Ectodermal cell (in vitro differentiated cells): ENCODE measurements at regions not wholly inside any gene's neighbourhood (a gene's known extent, or its start where the extent isn't known, plus 50 kb on each side); places are given as distances from the start of the nearest gene placed in this dataset.
A peak's percentile ranks its signal among the peaks of the same experiment; 100 is the strongest.

Experiments
- H3K27ac ChIP-seq: 2 replicates; pipeline ENCODE4 v1.7.0; 2013; ENCODE audit warnings: mild to moderate bottlenecking, low read depth, low read length; ENCODE audit not compliant: insufficient read depth, poor library complexity, severe bottlenecking
- H3K27me3 ChIP-seq: 2 replicates; pipeline ENCODE4 v1.7.0; 2013; ENCODE audit warnings: mild to moderate bottlenecking, low read length; ENCODE audit not compliant: insufficient read depth, control insufficient read depth, poor library complexity, severe bottlenecking
- H3K36me3 ChIP-seq: one replicate; pipeline ENCODE4 v1.7.0; 2013; ENCODE audit warnings: low read length; ENCODE audit not compliant: control insufficient read depth, insufficient read depth
- H3K4me1 ChIP-seq: one replicate; pipeline ENCODE4 v1.7.0; 2013; ENCODE audit warnings: low read length; ENCODE audit not compliant: control insufficient read depth, insufficient read depth
- H3K4me3 ChIP-seq: 2 replicates; pipeline ENCODE4 v1.7.0; 2013; ENCODE audit warnings: low read depth, low read length, control low read depth; ENCODE audit not compliant: insufficient read depth
- H3K9me3 ChIP-seq: 2 replicates; pipeline ENCODE4 v1.7.0; 2013; ENCODE audit warnings: mild to moderate bottlenecking, low read length, moderate library complexity; ENCODE audit not compliant: control insufficient read depth
- WGBS, 2 experiments: methylation state at CpG; one replicate each; pipeline ENCODE4 v1.1.7; 2013; ENCODE audit warnings: missing lambda C conversion rate in 2 of 2; 5-methylcytosine and 5-hydroxymethylcytosine counted together

DNA sequence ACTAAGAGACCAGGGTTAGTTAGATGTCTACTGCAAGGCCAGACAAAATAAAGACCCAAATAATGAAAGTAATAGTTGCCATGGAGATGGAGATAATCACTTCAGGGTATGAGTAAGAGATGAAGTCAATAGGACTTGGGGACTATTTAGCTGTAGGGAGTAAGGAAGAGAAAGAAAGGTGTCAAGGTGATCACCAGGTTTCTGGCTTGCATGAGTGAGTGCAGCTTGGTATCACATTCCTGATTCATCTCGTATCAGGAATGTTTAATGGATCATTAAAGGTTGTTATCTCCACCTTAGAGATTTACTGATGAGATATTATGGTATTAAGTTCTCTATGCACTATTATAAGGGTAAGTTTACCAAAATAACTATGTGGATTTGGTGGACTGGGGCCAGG lies 357.4 kb upstream of the ATP11B start:
- Histone ChIP-seq H3K4me3 (no peak overlapping the region), H3K4me1 (no peaks in the 10 kb centered on the region), H3K9me3 (no peaks in the 10 kb centered on the region), H3K27me3 (no peaks in the 10 kb centered on the region), H3K27ac (no peak overlapping the region), H3K36me3 (no peaks in the 10 kb centered on the region)
- 85 to 90% methylated on average over 1 of the region's 1 CpG for WGBS, 2 experiments

DNA sequence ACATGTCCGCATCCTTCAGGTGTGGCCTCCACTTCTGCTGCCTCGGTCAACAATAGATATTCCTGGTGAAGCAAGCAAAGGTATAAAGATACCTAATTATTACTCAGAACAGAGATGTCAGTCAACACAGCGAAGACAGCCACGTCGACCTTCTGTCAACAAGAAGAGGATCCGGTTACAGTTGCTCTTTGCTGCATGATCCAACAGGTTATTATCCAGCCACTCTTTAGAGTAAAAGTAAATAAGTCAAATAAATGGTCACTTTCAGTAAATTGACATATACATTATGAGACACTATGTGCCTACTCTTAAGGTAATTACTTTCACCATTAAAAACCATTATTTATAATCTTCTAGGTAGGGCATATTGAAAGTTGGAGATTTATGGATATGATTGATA lies 356.8 kb upstream of the ATP11B start:
- Histone ChIP-seq H3K36me3 (no peaks in the 10 kb centered on the region), H3K27ac (no peak overlapping the region), H3K27me3 (no peaks in the 10 kb centered on the region), H3K4me3 (no peak overlapping the region), H3K4me1 (no peaks in the 10 kb centered on the region), H3K9me3 (no peaks in the 10 kb centered on the region)
- WGBS, 2 experiments: 81 to 82% methylated on average over 6 of the region's 6 CpGs

DNA sequence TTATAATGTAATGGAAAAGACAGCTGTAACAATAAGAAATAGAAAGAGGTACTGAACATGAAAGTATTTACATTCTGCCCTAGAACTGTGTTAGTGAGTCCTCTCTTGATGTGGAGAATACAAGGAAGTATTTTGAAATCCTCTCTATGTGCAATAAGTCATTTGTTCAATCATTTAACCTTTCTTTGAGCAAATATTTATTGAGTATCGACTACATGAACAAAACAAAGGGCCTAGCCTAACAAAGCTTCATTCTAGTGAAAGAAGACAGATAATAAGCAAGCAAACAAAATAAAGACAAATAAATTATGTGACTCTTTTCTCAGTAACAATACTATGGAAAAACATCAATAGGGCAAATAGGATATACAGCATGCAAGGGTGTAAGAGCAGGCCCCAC lies 354.9 kb upstream of the ATP11B start:
- no peak overlapping the region for H3K4me3 ChIP-seq
- no peak overlapping the region for H3K27ac ChIP-seq
- H3K27me3 ChIP-seq: no peaks in the 10 kb centered on the region
- WGBS, 2 experiments: 92 to 100% methylated on average over 1 of the region's 1 CpG
- H3K36me3 ChIP-seq: no peaks in the 10 kb centered on the region
- H3K4me1 ChIP-seq: no peaks in the 10 kb centered on the region
- H3K9me3 ChIP-seq: no peaks in the 10 kb centered on the region

DNA sequence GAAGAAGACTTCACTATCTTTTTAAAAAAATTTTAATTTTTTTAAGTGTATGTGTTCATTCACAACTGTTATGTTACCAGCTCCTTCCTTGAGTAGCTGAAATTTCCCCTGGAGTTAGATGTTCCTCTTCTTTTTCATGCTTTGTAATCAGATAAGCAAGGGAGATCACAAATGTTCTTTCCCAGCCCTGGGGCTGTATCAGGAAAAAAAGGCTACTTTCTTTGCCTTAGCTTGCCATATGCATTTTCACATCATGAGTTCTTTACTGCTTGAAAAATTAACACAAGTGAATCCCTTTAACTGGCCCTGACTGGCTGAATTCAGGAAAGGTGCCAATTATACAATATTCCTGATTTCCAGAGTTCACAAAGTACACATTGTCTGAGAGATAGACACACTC lies 353.2 kb upstream of the ATP11B start:
- Histone ChIP-seq H3K9me3 (no peaks in the 10 kb centered on the region), H3K27me3 (no peaks in the 10 kb centered on the region), H3K36me3 (no peaks in the 10 kb centered on the region)

DNA sequence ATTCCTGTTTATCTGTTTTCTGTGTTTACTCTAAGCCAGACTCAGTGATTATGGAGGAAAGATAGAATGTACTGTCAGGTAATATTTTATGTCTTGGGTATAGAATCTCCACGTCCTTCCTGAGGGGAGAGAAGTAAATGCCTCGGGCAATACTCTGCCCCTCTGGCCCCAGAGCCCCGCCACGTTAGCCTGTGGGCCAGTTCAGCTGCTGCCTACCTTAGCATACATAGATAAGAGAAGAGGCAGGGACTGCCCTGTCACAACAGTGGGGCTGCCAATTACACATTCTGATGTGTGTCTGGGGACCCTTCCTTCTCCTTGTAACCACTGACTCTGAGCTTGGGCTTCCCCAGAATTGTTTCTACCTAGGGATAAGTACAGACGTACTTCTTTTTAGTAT lies 347.7 kb upstream of the ATP11B start:
- 83% methylated on average over 5 of the region's 5 CpGs for WGBS, 2 experiments
- H3K4me1 ChIP-seq: no peaks in the 10 kb centered on the region
- H3K4me3 ChIP-seq: no peak overlapping the region
- H3K36me3 ChIP-seq: no peaks in the 10 kb centered on the region
- no peaks in the 10 kb centered on the region for H3K9me3 ChIP-seq
- no peaks in the 10 kb centered on the region for H3K27me3 ChIP-seq
- H3K27ac ChIP-seq: no peak overlapping the region

More for the DNA sequence above, 353.2 kb upstream of the ATP11B start:
- Histone ChIP-seq H3K27ac (no peak overlapping the region), H3K4me3 (no peak overlapping the region), H3K4me1 (no peaks in the 10 kb centered on the region)

DNA sequence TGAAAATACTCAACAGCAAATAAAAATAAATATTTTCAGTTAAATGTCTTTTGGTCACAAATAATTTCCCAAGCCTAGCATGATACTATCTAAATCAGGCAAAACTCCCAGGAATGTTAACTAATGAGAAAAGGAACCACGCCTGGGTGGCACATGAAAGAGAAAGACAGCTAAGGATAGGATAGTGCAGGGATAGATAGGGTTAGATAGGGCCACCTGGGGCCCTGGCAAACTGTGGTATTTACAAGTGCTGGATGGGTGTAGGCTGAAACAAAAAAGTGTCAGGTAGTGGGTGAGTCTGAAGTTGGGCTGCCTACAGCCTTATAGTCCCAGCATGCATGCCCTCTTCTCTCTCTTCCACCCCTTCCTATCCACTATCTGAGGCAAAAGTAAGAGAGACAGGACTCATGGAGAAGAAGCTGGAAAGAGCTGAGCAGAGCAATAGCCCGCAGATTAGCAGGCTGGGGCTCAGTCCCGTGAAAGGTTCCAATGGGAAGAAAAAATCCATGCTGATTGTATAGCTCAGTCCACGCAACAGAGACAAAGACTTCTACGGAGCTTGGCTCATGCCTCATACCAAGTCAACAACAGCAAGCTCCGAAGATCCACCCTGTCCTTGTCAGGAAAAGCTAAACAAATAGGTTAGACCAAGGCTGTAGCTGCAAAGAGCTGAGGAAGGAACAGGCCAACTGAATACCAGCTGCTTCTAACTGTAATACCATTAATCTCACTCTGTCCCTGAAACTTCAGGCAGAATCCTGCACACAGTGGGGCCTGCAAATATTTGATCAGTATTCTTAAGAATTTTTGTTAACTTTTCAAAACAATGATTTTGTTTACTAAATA lies 342.1 kb upstream of the ATP11B start:
- 63 to 73% methylated on average over 6 of the region's 6 CpGs for WGBS, 2 experiments
- Histone ChIP-seq H3K4me3 (no peak overlapping the region), H3K27me3 (no peaks in the 10 kb centered on the region), H3K9me3 (no peaks in the 10 kb centered on the region), H3K4me1 (peaks cover 15% of the 10 kb centered on the region), H3K27ac (peak overlapping the region; percentile 76), H3K36me3 (no peaks in the 10 kb centered on the region)

DNA sequence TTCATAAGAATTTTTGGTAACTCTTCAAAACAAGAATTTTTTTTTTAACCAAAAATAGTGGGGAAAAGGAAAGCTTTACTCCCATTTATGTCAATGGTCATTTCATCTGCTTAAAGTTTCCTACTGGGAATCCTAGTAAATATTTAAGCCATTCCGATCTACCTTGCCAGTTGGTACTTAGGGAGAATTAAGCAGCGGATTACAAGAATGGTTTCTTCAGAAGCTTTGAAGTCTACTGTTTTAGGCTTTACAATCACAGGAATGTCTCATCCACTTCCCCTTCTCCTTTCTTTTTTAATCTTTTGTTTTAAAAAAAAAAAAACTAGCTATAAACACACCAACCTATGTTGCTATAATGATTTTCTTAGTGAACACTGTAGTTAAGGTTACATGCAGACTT lies 341.4 kb upstream of the ATP11B start:
- Histone ChIP-seq H3K4me3 (no peak overlapping the region), H3K9me3 (no peaks in the 10 kb centered on the region), H3K27me3 (no peaks in the 10 kb centered on the region), H3K27ac (peak overlapping the region; percentile 32), H3K4me1 (peaks cover 15% of the 10 kb centered on the region), H3K36me3 (no peaks in the 10 kb centered on the region)
- 35 to 66% methylated on average over 2 of the region's 2 CpGs for WGBS, 2 experiments

DNA sequence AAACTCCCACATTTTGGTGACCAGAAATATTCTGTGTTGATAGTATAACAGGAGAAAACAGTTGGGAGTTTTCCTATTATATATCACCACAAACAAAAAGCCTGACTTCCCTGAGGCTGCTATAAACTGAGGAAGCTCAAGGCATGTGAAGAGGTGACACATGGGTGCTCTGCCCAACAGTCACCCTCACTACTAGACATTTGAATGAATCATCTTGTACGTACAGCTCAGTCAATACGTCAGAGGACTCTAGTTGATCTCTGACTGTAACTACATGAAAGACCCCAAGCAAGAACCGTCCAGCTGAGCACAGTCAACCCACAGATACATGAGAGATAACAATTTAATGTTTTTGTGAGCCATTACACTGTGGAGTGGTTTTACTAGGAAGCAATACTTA lies 338.3 kb upstream of the ATP11B start:
- Histone ChIP-seq H3K27ac (no peak overlapping the region), H3K27me3 (no peaks in the 10 kb centered on the region), H3K4me3 (no peak overlapping the region), H3K36me3 (no peaks in the 10 kb centered on the region), H3K4me1 (peaks cover 15% of the 10 kb centered on the region), H3K9me3 (no peaks in the 10 kb centered on the region)
- WGBS, 2 experiments: 97% methylated on average over 3 of the region's 3 CpGs

DNA sequence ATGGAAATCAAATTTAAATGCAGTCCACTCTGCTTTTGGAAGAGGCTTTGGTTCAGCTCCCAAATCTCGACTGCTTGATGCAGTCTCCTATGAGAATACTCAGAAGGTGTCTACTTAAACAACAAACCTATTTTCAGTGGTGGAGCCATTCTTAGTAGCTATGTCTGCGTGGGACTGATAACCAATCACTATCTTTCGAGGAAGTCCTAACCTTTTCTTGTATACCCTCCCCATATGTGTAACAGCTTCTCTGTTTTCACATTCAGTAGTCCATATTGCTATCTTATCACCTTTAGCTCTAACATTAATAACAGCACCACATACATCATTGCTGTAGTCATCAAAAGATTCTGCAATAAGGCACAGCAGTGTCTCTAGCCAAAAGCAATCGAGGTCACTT lies 333.0 kb upstream of the ATP11B start:
- H3K27ac ChIP-seq: no peak overlapping the region
- no peak overlapping the region for H3K4me3 ChIP-seq
- no peaks in the 10 kb centered on the region for H3K27me3 ChIP-seq
- 68 to 70% methylated on average over 4 of the region's 4 CpGs for WGBS, 2 experiments
- H3K9me3 ChIP-seq: no peaks in the 10 kb centered on the region
- H3K4me1 ChIP-seq: no peaks in the 10 kb centered on the region
- no peaks in the 10 kb centered on the region for H3K36me3 ChIP-seq

DNA sequence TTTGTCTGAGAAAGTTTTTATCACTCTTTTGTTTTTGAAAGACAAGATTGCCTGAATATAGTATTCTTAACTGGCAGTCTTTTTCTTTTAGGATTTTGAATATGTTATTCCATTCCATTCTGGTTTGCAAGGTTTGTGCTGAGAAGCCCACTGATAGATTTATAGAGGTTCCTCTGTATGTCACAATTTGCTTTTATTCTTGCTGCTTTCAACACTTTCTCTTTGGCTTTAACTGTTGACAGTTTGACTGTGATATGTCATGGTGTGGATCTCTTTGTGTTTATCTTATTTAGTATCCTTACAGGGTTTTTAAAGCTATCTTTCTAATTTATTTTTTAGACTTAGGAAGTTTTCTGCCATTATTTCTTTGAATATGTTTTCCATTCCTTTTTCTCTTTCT lies 331.2 kb upstream of the ATP11B start:
- H3K4me1 ChIP-seq: no peaks in the 10 kb centered on the region
- H3K4me3 ChIP-seq: no peak overlapping the region
- no peak overlapping the region for H3K27ac ChIP-seq
- no peaks in the 10 kb centered on the region for H3K9me3 ChIP-seq
- no peaks in the 10 kb centered on the region for H3K36me3 ChIP-seq
- no peaks in the 10 kb centered on the region for H3K27me3 ChIP-seq
